ENCODE measurements at regions not wholly inside any gene's neighbourhood (a gene's known extent, or its start where the extent isn't known, plus 50 kb on each side); places are given as distances from the start of the nearest gene placed in this dataset.

DNA sequence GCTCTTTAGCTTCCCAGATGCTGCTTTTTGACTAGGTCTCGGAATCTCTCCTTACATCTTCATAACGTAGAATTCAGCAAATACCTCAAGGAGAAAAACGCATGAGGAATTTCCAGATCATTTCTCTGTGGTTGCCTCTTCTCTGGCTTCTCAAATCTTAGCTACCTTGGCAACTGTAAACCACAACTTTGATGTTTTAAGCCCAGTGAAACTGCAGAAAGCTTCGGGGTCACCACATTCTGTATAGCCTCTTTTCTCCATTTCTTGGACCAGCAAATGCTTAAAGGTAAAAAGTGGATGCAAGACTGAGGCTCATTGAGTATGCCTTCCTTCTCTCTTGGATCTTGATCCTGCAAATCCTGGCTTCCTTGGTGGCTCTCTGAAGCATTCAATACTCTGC, 125.5 kb upstream of the FBXL4 start:
- H2AFZ ChIP-seq (ENCODE audit: low read length) = no peak overlapping the region
- CTCF ChIA-PET (ENCODE audit: low intra/inter-chr PET ratio, low total read pairs) = no interaction called here

More for the DNA sequence above, 125.5 kb upstream of the FBXL4 start:
- Histone ChIP-seq H3K9ac (ENCODE audit: insufficient read depth, low read depth, low read length) (no peak overlapping the region), H3K4me2 (ENCODE audit: low read depth, low read length) (no peak overlapping the region), H3K36me3 (replicated peaks in 1 of 2; ENCODE audit: control insufficient read depth in 1 of 2, insufficient read depth in 2 of 2, low read length in 2 of 2) (no peaks in the 10 kb centered on the region), H3K4me3 (replicated peaks in 1 of 3; ENCODE audit: insufficient read depth in 1 of 3, low read depth in 2 of 3, low read length in 3 of 3) (no peak overlapping the region), H3K27me3 (ENCODE audit: control insufficient read depth in 1 of 2, insufficient read depth in 2 of 2, low read length in 2 of 2) (no peaks in the 10 kb centered on the region), H3K27ac (ENCODE audit: extremely low read length, insufficient read depth, low read length) (no peak overlapping the region), H3K79me2 (ENCODE audit: insufficient read depth, low read length) (no peaks in the 10 kb centered on the region), H4K20me1 (ENCODE audit: insufficient read depth, low read length) (no peaks in the 10 kb centered on the region), H3K9me3 (ENCODE audit: low read length) (no peaks in the 10 kb centered on the region), H3K4me1 (ENCODE audit: insufficient read depth, low read length) (no peaks in the 10 kb centered on the region)
- 0% methylated on average over 4 of the region's 4 CpGs for WGBS (ENCODE audit: low lambda C conversion rate)
- POLR2A ChIA-PET = no interaction called here
- BruUV-seq (replicated peaks) = no TSS peak
- no peak for ATAC-seq
- intact Hi-C loops (cut with micrococcal nuclease; ENCODE audit: unreplicated experiment) = no loop called here
- DNase-seq (ENCODE audit: low spot score) = no peak
- in situ Hi-C loops (cut with HindIII; ENCODE audit: extremely low pct_ligation_motif_present, low pct_unique_long_range_greater_than_20kb) = no loop called here
- FAIRE-seq = no peak
- TF ChIP-seq MIXL1 (CRISPR knock-in tag; IDR thresholded peaks at IDR 0.05) (no peak), NR2F6 (IDR thresholded peaks at IDR 0.05) (no peak), NR2F6 (CRISPR knock-in tag; IDR thresholded peaks at IDR 0.05) (no peak), GATAD1 (CRISPR knock-in tag; IDR thresholded peaks at IDR 0.05) (no peak), MAZ (IDR thresholded peaks at IDR 0.05; ENCODE audit: borderline replicate concordance, low read depth, low read length) (no peak), MAZ (CRISPR knock-in tag; IDR thresholded peaks at IDR 0.05; ENCODE audit: low read depth) (no peak), ZNF431 (CRISPR knock-in tag; IDR thresholded peaks at IDR 0.05; ENCODE audit: borderline replicate concordance, low read depth) (no peak), ZSCAN12 (CRISPR knock-in tag; IDR thresholded peaks at IDR 0.05) (no peak), EZH2 (conservative IDR thresholded peaks at IDR 0.05; ENCODE audit: low read depth, low read length) (no peak), SP4 (CRISPR knock-in tag; IDR thresholded peaks at IDR 0.05) (no peak), KLF12 (CRISPR knock-in tag; IDR thresholded peaks at IDR 0.05; ENCODE audit: borderline replicate concordance) (no peak), IRF2 (CRISPR knock-in tag; IDR thresholded peaks at IDR 0.05) (no peak), ZNF546 (CRISPR knock-in tag; conservative IDR thresholded peaks at IDR 0.05) (no peak), MAFG (CRISPR knock-in tag; IDR thresholded peaks at IDR 0.05) (no peak), KLF13 (CRISPR knock-in tag; IDR thresholded peaks at IDR 0.05) (no peak), HNF4G (IDR thresholded peaks at IDR 0.05; ENCODE audit: borderline replicate concordance, low read depth, low read length) (no peak), HNF4G (CRISPR knock-in tag; IDR thresholded peaks at IDR 0.05; ENCODE audit: borderline replicate concordance, low read depth) (no peak), TP53 (CRISPR knock-in tag; conservative IDR thresholded peaks at IDR 0.05) (no peak), ZSCAN25 (CRISPR knock-in tag; IDR thresholded peaks at IDR 0.05) (no peak)
- TF ChIP-seq, protein P1, sequence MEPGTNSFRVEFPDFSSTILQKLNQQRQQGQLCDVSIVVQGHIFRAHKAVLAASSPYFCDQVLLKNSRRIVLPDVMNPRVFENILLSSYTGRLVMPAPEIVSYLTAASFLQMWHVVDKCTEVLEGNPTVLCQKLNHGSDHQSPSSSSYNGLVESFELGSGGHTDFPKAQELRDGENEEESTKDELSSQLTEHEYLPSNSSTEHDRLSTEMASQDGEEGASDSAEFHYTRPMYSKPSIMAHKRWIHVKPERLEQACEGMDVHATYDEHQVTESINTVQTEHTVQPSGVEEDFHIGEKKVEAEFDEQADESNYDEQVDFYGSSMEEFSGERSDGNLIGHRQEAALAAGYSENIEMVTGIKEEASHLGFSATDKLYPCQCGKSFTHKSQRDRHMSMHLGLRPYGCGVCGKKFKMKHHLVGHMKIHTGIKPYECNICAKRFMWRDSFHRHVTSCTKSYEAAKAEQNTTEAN (CRISPR knock-in tag; conservative IDR thresholded peaks at IDR 0.05) = no peak
- TF ChIP-seq, protein P2, sequence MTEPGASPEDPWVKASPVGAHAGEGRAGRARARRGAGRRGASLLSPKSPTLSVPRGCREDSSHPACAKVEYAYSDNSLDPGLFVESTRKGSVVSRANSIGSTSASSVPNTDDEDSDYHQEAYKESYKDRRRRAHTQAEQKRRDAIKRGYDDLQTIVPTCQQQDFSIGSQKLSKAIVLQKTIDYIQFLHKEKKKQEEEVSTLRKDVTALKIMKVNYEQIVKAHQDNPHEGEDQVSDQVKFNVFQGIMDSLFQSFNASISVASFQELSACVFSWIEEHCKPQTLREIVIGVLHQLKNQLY (CRISPR knock-in tag; IDR thresholded peaks at IDR 0.05) = no peak
